Retinal pigment epithelial cell (primary cell): ENCODE measurements at regions not wholly inside any gene's neighbourhood (a gene's known extent, or its start where the extent isn't known, plus 50 kb on each side); places are given as distances from the start of the nearest gene placed in this dataset.

Experiments
- DNase-seq: peaks from one replicate; pipeline ENCODE4 v3.0.0-alpha.2; 2010; ENCODE audit warnings: low read depth
- H3K4me3 ChIP-seq: 2 replicates; pipeline ENCODE4 v1.5.1; 2011; ENCODE audit warnings: mild to moderate bottlenecking, low read length, control low read depth, moderate library complexity
- CTCF ChIP-seq: conservative IDR thresholded peaks from 2 replicates; pipeline ENCODE4 v1.5.1; 2011; ENCODE audit warnings: low read depth, low read length, control low read depth, inconsistent platforms

GRCh38 chr13:74070513-74070912 lies 63.7 kb downstream of the KLF12 start:
- DNase-seq = no peak
- TF ChIP-seq CTCF = no peak
- H3K4me3 ChIP-seq = no peak overlapping the region

DNA sequence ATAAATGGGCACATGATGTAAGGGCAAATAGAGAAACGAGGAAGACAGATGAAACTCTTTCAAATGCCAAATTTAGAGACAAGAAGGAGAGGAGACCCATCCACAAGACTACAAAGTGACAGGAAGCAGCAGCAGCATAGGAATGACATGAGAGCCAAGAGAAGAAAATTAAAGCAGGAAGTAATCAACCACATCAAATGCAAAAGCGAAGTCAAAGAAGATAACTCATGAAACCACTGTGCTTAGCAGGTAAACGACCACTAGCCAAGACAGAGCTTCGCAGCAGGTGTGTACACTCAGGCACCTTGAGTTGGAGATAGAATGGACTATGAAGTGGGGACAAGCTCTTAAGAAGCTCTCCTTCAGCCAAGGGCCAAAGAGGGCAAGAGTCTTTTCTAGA lies 64.1 kb downstream of the KLF12 start:
- H3K4me3 ChIP-seq = no peak overlapping the region
- no peak for TF ChIP-seq CTCF
- no peak for DNase-seq

GRCh38 chr13:74068471-74068870 lies 65.7 kb downstream of the KLF12 start:
- DNase-seq = no peak
- no peak for TF ChIP-seq CTCF
- H3K4me3 ChIP-seq = no peak overlapping the region

GRCh38 chr13:74067818-74068217 lies 66.4 kb downstream of the KLF12 start:
- H3K4me3 ChIP-seq = no peak overlapping the region
- TF ChIP-seq CTCF = no peak
- no peak for DNase-seq

DNA sequence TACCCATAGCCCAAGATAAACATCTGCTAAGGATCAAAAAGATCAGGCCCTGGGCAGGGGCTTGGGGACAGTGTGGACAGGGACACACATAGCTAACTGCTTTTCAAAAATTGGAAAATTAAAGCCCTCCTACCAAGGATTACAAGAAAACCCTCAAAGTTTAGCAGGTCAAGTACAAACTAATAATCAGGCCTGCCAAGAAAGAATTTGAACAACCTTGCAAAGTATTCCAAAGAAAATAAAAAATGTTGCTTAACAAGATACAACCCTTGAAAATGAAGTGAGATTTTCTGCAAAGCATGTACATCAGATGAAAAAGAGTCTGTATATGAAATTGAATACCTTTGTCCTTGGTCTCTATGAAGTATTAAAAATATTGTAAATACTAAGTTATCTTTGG lies 67.3 kb downstream of the KLF12 start:
- DNase-seq = no peak
- TF ChIP-seq CTCF = no peak
- H3K4me3 ChIP-seq = no peak overlapping the region

DNA sequence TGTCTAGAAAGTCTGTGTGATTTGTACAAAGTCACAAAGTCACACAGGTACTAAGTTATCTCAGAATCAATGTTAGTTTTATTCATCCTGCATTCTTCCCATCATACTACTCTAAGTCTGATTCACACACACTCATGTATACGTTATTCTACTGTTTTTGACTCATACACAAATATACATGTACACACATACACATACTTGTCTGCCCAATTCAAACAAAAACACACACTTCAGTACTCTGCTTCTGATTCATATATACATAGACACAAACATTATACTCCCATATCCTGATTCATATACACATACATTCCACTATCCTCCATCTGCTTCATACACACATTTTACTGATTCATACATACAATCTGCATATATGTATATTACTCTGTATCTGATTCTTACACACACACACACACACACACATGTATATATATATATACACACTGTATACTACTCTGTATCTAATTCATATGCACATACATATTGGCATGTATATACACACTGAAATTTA lies 69.3 kb downstream of the KLF12 start:
- no peak for TF ChIP-seq CTCF
- no peak for DNase-seq
- no peak overlapping the region for H3K4me3 ChIP-seq

DNA sequence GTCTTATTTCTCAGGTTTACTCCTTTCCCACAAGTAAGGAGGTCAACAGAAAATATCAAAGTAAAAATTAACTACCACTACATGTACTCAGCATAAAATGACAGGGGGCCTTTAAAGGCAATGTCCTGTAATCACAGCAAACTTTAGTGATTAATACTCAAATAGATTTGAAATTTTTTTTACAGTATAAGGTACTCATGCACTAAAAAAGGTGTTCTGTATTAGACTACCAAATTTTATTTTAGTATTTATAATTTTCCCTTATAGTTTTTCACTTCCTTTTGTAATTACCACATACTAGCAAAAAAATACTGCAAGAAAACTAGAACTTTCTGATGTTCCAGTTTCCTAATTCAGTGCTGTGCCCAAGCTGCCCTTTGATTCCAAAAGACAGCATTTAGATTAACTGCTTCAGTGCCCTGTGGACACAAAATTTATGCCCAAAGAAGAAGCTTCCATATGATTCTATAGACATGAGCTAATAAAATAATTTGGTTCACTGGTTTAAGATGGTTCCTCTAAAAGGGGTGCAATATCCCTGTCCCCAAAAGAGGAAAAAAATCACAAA lies 70.6 kb downstream of the KLF12 start:
- no peak overlapping the region for H3K4me3 ChIP-seq
- DNase-seq = no peak
- no peak for TF ChIP-seq CTCF
